ENCODE measurements at regions not wholly inside any gene's neighbourhood (a gene's known extent, or its start where the extent isn't known, plus 50 kb on each side); places are given as distances from the start of the nearest gene placed in this dataset.

GRCh38 chr15:81572190-81572589 lies 198.2 kb upstream of the TMC3 start:
- no peak for TF ChIP-seq POLR2A (IDR thresholded peaks at IDR 0.05; ENCODE audit: low read depth, low read length)
- no peak for TF ChIP-seq TAF1 (IDR thresholded peaks at IDR 0.05; ENCODE audit: low read depth, low read length)
- no peak for TF ChIP-seq POLR2AphosphoS5 (IDR thresholded peaks at IDR 0.05; ENCODE audit: low read depth, low read length)
- TF ChIP-seq SPI1 (IDR thresholded peaks at IDR 0.05; ENCODE audit: low read depth, low read length) = no peak

Data from GM12891 (cell line).